ENCODE measurements at regions not wholly inside any gene's neighbourhood (a gene's known extent, or its start where the extent isn't known, plus 50 kb on each side); places are given as distances from the start of the nearest gene placed in this dataset.
"Not testable (repeated sequence)": the region's sequence is repeated elsewhere in the genome, so short reads cannot be mapped to it uniquely, and the experiment has no call there.

- DNase-seq (ENCODE audit: low spot score): no peak
Observed at GRCh38 chr2:75432761-75433361, 127.9 kb downstream of the EVA1A start.

DNA sequence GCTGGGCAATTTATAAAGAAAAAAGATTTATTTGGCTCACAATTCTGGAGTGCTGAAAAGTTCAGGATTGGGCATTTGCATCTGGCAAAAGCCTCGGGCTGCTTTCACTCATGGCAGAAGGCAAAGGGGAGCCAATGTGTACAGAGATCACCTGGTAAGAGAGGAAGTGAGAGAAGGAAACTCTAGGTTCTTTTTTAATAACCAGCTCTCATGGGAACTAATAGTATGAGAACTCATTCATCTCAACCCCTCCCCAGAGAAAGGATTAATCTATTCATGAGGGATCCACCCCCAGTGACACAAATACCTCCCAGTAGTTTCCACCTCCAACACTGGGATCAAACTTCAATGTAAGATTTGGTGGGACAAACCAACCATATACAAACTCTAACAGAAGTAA lies 129.0 kb downstream of the EVA1A start:
- DNase-seq (ENCODE audit: low spot score): no peak

GRCh38 chr2:75431276-75431675 lies 129.5 kb downstream of the EVA1A start:
- no peak for DNase-seq (ENCODE audit: low spot score)

DNA sequence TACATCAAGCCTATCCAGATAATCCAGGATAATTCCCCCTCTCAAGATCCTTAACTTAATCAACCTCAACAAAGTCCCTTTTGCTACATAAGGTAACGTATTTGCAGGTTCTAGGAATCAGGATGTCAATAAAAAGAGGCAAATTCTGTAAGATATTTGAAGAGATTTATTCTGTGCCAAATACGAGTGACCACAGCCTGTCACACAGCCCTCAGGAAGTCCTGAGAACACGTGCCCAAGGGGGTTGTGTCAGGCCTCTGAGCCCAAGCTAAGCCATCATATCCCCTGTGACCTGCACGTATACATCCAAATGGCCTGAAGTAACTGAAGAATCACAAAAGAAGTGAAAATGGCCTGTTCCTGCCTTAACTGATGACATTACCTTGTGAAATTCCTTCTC lies 130.3 kb downstream of the EVA1A start:
- DNase-seq (ENCODE audit: low spot score): not testable (repeated sequence)

DNA sequence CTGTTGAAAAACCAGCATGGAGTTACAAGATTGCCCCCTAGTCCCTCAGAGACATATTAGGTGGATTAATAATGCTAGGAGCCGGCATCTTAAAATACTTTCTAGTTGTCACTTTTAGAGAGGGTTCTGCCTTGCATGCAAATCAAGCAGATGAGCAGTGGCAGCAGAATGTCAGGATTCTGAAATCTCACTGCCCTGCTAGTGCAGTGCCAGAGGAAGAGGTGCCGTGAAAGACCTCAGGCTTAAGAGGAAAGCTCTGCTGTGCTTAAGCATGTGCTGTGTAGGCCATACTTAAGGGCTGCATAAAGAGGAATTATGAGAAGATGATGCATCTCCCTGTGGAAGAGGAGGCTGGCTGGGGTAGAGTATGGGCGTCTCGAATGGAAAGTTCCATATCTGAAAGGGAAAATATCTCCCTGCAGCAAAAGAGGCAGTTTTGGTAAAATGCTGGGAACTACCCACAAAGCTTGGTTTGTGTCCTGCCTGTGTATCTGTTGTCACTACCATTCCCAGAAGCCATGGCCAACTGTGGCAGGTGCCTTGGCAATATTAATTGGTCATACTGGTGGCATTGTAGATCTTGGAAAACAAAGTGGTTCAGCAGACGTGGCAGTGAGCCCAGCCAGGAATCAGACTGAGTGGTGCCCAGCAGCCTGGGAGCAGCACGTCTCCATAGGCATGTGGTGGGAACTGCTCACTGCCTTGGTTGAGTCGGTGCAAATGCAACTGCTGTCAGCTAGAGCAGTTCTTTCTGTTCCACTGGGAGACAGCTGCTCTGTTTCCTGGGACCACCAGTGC lies 131.9 kb downstream of the EVA1A start:
- DNase-seq (ENCODE audit: low spot score): no peak

- DNase-seq (ENCODE audit: low spot score): no peak
Observed at GRCh38 chr2:75428060-75428459, 132.7 kb downstream of the EVA1A start.

DNA sequence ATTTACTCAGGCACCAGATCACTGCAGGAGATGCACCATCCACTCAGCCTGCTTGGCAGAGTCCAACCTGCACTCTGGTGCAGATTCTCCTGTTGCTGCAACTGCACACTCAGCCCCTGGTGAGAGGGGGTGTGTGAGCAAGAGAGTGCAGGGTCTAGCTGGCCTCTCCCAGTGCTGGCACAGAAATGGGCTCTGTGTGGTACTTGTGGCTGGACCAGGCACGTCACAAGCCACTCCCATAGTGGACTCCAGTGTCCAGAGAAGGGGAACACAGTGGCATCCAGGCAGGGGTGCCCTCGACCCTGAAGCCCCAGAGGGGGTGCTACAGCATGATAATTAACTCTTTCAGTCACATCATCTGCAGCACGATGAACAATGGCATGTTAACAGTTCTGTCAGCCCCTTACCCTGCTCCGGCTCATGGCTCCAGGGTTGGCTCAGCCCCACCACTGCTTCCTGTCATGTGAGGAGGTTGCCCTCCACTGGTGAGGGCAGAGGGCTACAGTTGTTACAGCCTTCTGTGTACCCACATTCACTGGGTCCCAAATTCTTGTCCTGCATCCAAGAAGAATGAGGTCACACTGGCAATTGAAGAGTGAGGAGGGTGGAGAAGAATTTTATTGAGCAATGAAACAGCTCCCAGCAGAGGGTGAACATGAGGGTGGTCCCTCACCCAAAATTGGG lies 135.7 kb downstream of the EVA1A start:
- no peak for DNase-seq (ENCODE audit: low spot score)

- DNase-seq (ENCODE audit: low spot score): peak; percentile 17
Observed at GRCh38 chr2:75421986-75422385, 138.8 kb downstream of the EVA1A start.

DNA sequence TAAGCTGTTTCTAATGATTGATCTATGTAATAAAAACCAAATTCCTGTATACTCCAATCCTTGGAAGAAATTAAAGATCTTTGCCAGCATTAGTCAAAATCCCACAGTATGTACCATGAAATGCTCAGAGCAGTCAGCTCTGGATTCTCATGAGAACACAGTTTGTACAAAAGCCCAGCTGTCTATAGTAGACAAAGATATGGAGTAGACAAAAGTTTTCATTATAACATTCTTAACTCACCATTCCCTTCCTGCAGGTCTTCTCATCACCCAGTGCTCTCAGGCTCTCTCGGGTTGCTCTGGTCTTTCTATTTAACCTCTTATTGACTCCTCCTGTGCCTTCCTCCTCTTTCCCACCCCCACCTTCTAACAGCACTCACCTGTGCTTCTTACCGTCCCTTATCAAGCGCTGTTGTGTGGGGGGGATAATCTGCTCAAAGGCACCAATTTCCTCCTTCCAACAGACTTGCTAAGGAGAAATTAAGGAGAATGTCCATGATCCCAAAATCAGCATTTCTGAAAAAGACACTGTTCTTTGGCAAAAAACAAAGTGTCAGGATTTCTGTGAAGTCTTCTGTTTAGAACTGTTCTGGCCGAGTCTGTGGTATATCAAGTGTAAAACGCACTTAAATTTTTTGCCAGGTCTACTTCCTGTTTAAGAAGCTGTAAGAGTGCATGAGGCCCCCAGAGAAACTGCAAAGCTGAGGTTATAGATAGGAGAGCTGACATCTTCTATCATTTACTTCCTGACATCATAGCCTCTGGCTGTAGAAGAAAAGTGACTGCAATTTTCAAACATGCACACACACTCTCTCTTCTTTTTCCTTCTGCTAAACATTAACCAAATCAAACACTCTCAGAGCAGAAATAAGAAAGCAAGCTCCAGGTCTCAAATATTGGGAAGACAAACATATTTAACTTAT lies 144.1 kb downstream of the EVA1A start:
- DNase-seq (ENCODE audit: low spot score): no peak

DNA sequence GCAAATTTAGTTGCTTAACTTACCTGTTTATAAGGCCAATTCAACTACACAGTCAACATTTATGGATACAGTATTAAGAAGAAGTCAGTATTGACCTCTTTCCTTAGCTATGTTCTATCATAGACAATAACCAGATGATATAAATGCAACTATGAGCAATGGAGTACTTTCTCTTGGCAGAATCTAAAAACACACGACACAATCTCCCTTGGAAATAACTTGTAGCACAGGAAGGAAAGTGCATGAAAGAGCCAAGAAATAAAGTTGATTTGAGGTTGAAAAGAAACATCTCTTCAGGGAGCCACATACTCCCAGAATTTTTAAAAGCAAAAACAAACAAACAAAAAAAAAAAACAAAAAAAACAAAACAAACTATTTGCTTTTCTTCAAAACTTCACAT lies 145.0 kb downstream of the EVA1A start:
- DNase-seq (ENCODE audit: low spot score): no peak

GRCh38 chr2:75415111-75415626 lies 145.6 kb downstream of the EVA1A start:
- DNase-seq (ENCODE audit: low spot score): no peak

- no peak for DNase-seq (ENCODE audit: low spot score)
Observed at GRCh38 chr2:75411574-75411973, 149.2 kb downstream of the EVA1A start.

DNA sequence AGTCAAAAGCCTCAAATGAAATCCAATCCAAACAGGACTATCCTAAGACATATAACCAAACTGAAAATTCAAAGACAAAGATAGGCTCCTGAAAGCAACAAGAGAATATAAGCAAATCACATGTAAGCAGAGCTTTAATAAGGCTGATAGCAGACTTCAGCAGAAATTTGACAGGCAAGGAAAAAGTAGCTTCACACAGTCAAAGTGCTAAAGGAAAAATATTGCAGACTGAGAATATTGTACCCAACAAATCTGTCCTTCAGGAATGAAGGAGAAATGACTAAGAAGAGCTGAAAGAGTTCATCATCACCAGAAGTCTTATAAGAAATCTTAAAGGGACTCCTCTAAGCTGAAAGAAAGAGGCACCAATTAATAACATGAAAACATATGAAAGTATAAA lies 150.0 kb downstream of the EVA1A start:
- no peak for DNase-seq (ENCODE audit: low spot score)

- DNase-seq (ENCODE audit: low spot score): no peak
Observed at GRCh38 chr2:75408771-75409170, 152.0 kb downstream of the EVA1A start.

DNA sequence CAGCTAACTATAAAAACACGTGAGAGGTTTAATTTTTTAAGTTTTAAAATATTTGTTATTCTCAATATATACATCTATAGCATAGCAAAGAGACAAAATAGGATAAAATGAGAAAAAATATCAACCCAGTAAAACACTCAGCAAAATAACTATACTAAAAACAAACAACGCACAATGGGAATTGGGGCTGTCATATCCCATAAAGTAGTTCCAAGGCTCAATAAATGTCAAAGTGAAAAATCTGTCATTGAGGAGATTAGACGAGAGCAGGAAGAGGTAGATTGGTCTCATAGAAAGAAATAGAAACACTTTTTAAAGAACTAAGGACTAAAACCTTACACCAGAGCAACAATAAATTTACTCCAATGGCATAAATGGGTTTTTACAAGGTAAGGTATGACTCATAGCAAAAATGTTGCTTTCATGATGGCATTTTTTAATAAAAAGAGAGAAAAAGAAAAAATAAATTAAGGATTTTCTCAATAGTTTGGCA lies 153.7 kb downstream of the EVA1A start:
- DNase-seq (ENCODE audit: low spot score): no peak

DNA sequence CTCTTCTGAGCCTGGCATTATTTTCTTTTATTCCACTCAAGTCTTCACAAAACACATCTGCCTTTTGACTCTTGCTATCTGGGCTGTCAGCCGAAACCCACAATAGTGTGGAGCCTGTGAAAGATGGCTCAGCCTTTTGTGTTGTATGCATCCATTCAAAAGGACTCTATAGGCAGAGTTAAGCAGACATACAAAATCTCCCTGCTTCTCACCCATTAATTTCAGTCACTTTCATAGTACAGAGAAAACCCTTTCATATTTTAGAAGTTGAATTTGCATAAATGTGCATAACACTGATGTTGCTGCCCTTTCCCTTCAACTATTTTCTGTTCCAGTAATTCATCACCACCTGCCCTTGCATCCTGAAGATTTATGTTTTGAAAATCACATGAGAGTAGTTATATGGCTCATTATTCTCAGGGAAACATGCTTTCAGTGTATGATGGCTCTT lies 154.6 kb downstream of the EVA1A start:
- DNase-seq (ENCODE audit: low spot score): no peak

GRCh38 chr2:75405000-75405399 lies 155.7 kb downstream of the EVA1A start:
- DNase-seq (ENCODE audit: low spot score): no peak

GRCh38 chr2:75403991-75404428 lies 156.7 kb downstream of the EVA1A start:
- DNase-seq (ENCODE audit: low spot score): peak; percentile 58

GRCh38 chr2:75396314-75396713 lies 164.4 kb downstream of the EVA1A start:
- DNase-seq (ENCODE audit: low spot score): no peak

GRCh38 chr2:75394764-75395163 lies 166.0 kb downstream of the EVA1A start:
- not testable (repeated sequence) for DNase-seq (ENCODE audit: low spot score)

- DNase-seq (ENCODE audit: low spot score): no peak
Observed at GRCh38 chr2:75390169-75390568, 170.6 kb downstream of the EVA1A start.

DNA sequence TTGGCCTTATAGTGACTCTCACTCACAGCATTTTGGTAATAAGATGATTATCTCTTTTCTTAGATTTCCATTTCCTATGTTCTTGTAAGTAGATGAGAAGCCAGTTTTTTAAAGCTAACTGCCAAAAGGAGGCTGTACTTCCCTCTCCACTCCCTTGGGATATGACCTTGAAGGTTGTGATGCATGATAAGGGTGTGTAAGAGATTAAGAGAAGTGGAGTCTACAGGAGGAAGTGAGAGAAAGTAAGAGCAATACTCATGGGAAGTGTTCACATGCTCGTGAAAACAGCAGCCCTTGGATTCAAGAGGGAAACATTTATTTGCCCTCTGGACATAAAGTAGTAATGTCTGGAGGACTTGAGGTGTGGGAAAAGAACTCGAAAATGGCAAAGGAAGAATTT lies 171.5 kb downstream of the EVA1A start:
- DNase-seq (ENCODE audit: low spot score): no peak
